T47D (cell line): ENCODE measurements at regions not wholly inside any gene's neighbourhood (a gene's known extent, or its start where the extent isn't known, plus 50 kb on each side); places are given as distances from the start of the nearest gene placed in this dataset.
A peak's percentile ranks its signal among the peaks of the same experiment; 100 is the strongest.
"Not testable (repeated sequence)": the region's sequence is repeated elsewhere in the genome, so short reads cannot be mapped to it uniquely, and the experiment has no call there.

Experiments used
- DNase-seq, 2 experiments: peaks; one replicate each; pipeline versions ENCODE4 v3.0.0 to v3.0.0-alpha.2; 2011 to 2012; ENCODE audit warnings: low read depth in 1 of 2, low spot score in 1 of 2
- JUND ChIP-seq: IDR thresholded peaks from 2 replicates; pipeline ENCODE4 v1.6.1; 2012; ENCODE audit warnings: low read depth
- in situ Hi-C: cut with HindIII; loops from 2 replicates; pipeline ENCODE4 v1.10.0; 2016; ENCODE audit warnings: low sequenced_read_pairs, low pct_unique_long_range_greater_than_20kb

DNA sequence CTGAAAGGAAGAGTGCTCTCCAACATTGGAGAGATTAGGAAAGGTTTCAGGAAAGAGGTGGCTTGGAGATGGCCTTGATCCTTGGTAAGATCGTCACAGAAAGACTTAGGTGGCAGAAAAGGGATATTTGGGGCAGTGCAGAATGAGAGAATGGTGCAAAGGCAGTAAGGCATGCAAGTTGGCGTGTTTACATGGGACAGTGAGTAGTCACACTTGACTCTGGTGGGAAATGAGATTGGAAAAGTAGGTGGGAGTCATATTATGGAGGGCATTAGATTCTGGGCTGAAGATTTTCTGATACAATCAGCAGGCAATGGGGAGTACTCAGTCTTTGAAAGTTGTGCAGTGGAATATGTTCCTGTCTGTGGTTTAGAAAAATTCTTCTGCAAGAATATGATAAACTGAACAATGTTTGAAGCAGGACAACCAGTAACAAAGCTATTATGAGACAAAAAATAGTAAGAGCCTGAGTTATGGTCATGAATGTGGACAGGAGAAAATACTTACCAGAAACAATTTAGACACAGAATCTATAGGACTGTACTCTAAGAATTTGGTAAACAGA is 76.2 kb upstream of the ANKRD55 start:
- in situ Hi-C loops: no loop called here
- no peak for TF ChIP-seq JUND
- DNase-seq: no peak

DNA sequence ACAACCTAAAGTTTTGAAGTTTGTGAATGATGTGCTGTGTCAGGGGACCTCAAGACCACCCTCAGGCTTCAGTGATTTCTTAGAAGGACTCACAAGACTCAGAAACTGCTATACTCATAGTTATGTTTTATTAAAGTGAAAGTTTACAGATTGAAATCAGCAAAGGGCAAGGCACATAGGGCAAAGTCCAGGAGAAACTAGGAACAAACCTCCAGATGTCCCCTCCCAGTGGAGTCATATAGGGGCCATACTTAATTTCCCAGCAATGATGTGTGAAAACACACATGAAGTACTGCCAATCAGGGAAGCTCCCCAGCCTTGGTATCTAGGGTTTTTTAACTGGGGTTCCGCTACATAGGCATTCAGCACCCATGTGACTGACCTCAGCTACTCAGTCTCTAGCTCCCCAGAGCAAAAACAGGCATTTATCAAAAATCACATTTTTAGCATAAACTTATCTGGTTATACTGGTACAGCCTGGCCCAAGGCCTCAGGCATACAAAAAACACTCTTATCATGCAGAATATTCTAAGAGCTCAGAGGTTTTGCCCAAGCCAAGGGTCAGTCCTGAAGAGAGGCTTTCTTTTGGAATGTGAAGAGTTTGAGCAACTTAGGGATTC is 74.7 kb upstream of the ANKRD55 start:
- in situ Hi-C loops: no loop called here
- DNase-seq: no peak
- TF ChIP-seq JUND: no peak

GRCh38 chr5:56306433-56307150 is 73.5 kb upstream of the ANKRD55 start:
- DNase-seq: no peak
- no peak for TF ChIP-seq JUND
- in situ Hi-C loops: no loop called here

GRCh38 chr5:56305001-56305950 is 72.1 kb upstream of the ANKRD55 start:
- DNase-seq: no peak
- TF ChIP-seq JUND: no peak
- in situ Hi-C loops: no loop called here

DNA sequence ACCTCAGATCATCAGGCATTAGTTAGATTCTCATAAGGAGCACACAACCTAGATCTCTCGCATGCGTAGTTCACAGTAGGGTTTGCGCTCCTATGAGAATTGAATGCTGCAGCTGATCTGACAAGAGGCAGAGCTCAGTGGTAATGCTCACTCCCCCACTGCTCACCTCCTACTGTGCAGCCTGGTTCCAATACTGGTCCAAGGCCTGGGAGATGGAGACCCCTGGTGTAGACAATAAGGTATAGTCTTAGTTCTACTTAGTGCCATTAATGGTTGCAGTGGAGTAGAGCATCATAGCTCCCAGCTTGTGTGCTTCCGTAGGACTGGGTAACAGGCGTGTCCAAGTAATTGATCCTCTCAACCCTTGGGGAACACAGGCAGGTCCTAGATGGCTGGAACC is 70.4 kb upstream of the ANKRD55 start:
- DNase-seq: peak in 1 of 2 experiments; percentile 41
- no peak for TF ChIP-seq JUND
- in situ Hi-C loops: no loop called here

GRCh38 chr5:56302027-56302426 is 68.9 kb upstream of the ANKRD55 start:
- peak in 1 of 2 experiments; percentile 30 for DNase-seq
- in situ Hi-C loops: no loop called here
- TF ChIP-seq JUND: 0 out of 2 replicates have a peak, but pooled peaks have one; percentile 23

DNA sequence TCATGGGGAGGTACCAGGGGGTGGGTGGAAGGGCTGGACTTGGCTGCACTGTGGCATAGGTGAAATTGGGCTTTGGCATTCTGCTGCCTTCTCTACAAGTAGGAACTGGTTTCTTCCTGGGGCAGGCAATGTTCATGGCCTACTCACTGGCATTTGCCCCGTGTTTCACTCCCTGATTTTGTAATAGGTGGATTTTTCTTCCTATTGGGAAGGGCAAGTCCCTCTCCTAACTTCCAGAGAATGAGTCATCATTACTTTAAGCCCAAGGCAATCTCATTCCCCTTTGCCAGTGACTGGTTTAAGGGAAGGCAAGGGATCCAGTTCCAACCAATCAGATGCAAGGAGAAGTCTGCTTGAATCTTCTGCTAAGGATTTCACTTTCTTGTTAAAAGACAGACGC is 67.9 kb upstream of the ANKRD55 start:
- DNase-seq: peak in 1 of 2 experiments; percentile 47
- in situ Hi-C loops: no loop called here

GRCh38 chr5:56299212-56299611 is 66.1 kb upstream of the ANKRD55 start:
- no peak for TF ChIP-seq JUND
- in situ Hi-C loops: no loop called here
- DNase-seq: no peak

More for the DNA sequence above, 67.9 kb upstream of the ANKRD55 start:
- no peak for TF ChIP-seq JUND

- no peak for TF ChIP-seq JUND
- in situ Hi-C loops: no loop called here
- no peak for DNase-seq
Measured at GRCh38 chr5:56298336-56299090, 65.4 kb upstream of the ANKRD55 start.

DNA sequence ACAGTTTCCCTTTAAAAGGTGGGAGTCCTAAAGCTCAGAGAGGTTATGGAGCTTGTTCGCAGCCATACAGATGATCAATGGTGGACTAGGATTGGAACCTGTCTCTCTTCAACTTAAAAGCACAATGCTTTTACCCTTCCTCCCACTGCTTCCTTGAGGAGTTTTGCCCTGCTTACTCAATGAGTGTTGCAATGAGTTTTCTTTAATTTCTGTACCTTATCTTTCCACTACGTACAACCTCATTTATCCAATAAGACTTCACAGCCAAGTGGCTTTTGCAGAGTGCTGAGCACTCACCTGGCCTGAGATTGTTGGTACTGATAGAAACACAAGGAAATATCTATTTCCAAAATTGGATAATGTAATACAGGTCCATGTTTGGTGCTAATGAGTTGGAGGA is 64.7 kb upstream of the ANKRD55 start:
- in situ Hi-C loops: no loop called here
- TF ChIP-seq JUND: no peak
- no peak for DNase-seq

DNA sequence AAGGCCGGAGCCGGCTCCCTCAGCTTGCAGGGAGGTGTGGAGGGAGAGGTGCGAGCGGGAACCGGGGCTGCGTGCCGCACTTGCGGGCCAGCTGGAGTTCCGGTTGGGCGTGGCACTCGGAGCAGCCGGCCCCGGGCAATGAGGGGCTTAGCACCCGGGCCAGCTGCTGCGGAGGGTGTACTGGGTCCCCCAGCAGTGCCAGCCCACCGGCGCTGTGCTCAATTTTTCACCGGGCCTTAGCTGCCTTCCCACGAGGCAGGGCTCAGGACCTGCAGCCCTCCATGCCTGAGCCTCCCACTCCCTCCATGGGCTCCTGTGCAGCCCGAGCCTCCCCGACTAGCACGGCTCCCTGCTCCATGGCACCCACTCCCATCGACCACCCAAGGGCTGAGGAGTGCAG is 62.2 kb upstream of the ANKRD55 start:
- in situ Hi-C loops, DNase-seq: not testable (repeated sequence)

DNA sequence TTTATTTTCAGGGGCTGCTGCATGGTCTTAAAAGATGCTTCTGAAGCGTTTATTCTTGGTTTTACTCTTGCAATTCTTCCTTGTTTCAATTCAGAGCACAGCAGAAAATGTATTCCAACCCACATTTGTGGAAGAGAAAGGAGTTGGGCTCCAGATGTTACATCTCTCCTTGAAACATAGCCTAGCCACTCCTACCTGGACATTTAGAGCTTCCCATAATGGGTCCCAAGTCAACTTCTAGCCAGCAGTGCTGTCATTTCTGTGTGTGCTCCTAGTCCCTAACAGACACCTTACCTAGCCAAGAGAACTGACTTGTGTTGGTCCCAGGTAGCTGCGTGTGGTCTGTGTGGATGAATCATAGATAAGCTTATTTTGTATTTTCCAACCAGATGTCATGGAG is 61.2 kb upstream of the ANKRD55 start:
- in situ Hi-C loops: no loop called here
- no peak for TF ChIP-seq JUND
- no peak for DNase-seq

- in situ Hi-C loops, DNase-seq: not testable (repeated sequence)
Measured at GRCh38 chr5:56292874-56293273, 59.7 kb upstream of the ANKRD55 start.
